GM12878 (cell line): ENCODE measurements at regions not wholly inside any gene's neighbourhood (a gene's known extent, or its start where the extent isn't known, plus 50 kb on each side); places are given as distances from the start of the nearest gene placed in this dataset.
A peak's percentile ranks its signal among the peaks of the same experiment; 100 is the strongest.

Experiments used
- ATAC-seq: fragments of 200-7000 bp; cut with Tn5 transposase; 3 replicates; pipeline ENCODE4 v1.9.1; 2020; ENCODE audit warnings: mild to moderate bottlenecking, moderate library complexity
- BruUV-seq: library from RNA; stranded (reverse); fragments of 400-500 nt; replicated peaks from 2 replicates; lab custom pipeline; 2021; lab: Mats Ljungman, UMichigan
- CTCF ChIA-PET: fragments of 300-600 bp; sonication (Branson Sonifier 250); formaldehyde crosslinking; extraction: SDS; loops from one replicate; lab custom pipeline; 2021; ENCODE audit warnings: inconsistent platforms; lab: Yijun Ruan, JAX
- POLR2A ChIA-PET: fragments of 350-600 bp; formaldehyde crosslinking; extraction: SDS; loops from one replicate; lab custom pipeline; 2021; ENCODE audit warnings: inconsistent platforms; lab: Charles Lee
- RAD21 ChIA-PET: fragments of 300-600 bp; sonication (Branson Sonifier 250); formaldehyde crosslinking; loops from one replicate; lab custom pipeline; 2023; ENCODE audit warnings: antibody characterized with exemption; ENCODE audit not compliant: unreplicated experiment; lab: Charles Lee
- SMC1A ChIA-PET: fragments of 300-600 bp; sonication (Branson Sonifier 250); formaldehyde crosslinking; loops from one replicate; lab custom pipeline; 2023; ENCODE audit not compliant: unreplicated experiment, uncharacterized antibody; lab: Charles Lee
- DNase-seq: peaks from one replicate; pipeline ENCODE4 v3.0.0-alpha.2; 2011; ENCODE audit warnings: low read depth, low spot score
- FAIRE-seq: peaks from 3 replicates; lab custom pipeline; 2011; peaks lifted over from hg19 to GRCh38; lab: Jason Lieb, UNC
- H2AFZ ChIP-seq: 2 replicates; pipeline ENCODE4 v1.6.0; 2011; ENCODE audit warnings: low read depth, low read length, control low read depth; ENCODE audit not compliant: control insufficient read depth
- H3K27ac ChIP-seq: 2 replicates; pipeline ENCODE4 v1.5.1; 2011; ENCODE audit warnings: control low read depth; ENCODE audit not compliant: control insufficient read depth, insufficient read depth
- H3K27me3 ChIP-seq, 2 experiments: replicated peaks in 1 of 2; 2 replicates each; pipeline versions ENCODE4 v1.6.0 to v1.6.1; 2011; ENCODE audit warnings: low read length in 1 of 2; ENCODE audit not compliant: control insufficient read depth in 2 of 2, insufficient read depth in 2 of 2
- H3K36me3 ChIP-seq, 2 experiments: 2 replicates each; pipeline ENCODE4 v1.5.1; 2011; ENCODE audit warnings: low read length in 1 of 2; ENCODE audit not compliant: control insufficient read depth in 2 of 2, insufficient read depth in 2 of 2
- H3K4me1 ChIP-seq: 2 replicates; pipeline ENCODE4 v1.6.1; 2011; ENCODE audit warnings: mild to moderate bottlenecking, low read length, moderate library complexity, mixed read lengths; ENCODE audit not compliant: control insufficient read depth, insufficient read depth
- H3K4me2 ChIP-seq: 2 replicates; pipeline ENCODE4 v1.6.0; 2011; ENCODE audit warnings: control low read depth; ENCODE audit not compliant: control insufficient read depth, insufficient read depth
- H3K4me3 ChIP-seq: fragments of 200-600 bp; sonication (generic); 2 replicates; pipeline ENCODE4 v1.5.1; 2016
- H3K79me2 ChIP-seq: 2 replicates; pipeline ENCODE4 v1.6.0; 2011; ENCODE audit warnings: low read length; ENCODE audit not compliant: control insufficient read depth, insufficient read depth
- H3K9ac ChIP-seq: 2 replicates; pipeline ENCODE4 v1.8.0; 2011; ENCODE audit warnings: low read length, control low read depth, mixed read lengths; ENCODE audit not compliant: control insufficient read depth, insufficient read depth
- H3K9me3 ChIP-seq: replicated peaks from 3 replicates; pipeline ENCODE4 v1.5.1; 2011; ENCODE audit warnings: mild to moderate bottlenecking, low read length; ENCODE audit not compliant: control insufficient read depth, insufficient read depth
- H4K20me1 ChIP-seq: 2 replicates; pipeline ENCODE4 v1.6.0; 2011; ENCODE audit not compliant: control insufficient read depth, insufficient read depth
- RUNX3 ChIP-seq: IDR thresholded peaks from 2 replicates; pipeline ENCODE4 v1.6.1; 2012; ENCODE audit warnings: low read length, inconsistent platforms
- SIX5 ChIP-seq: IDR thresholded peaks from 2 replicates; pipeline ENCODE4 v1.6.1; 2011; ENCODE audit warnings: mild to moderate bottlenecking, low read depth, low read length, moderate library complexity; ENCODE audit not compliant: severe bottlenecking
- SMC3 ChIP-seq: IDR thresholded peaks from 2 replicates; pipeline ENCODE4 v1.6.1; 2011; ENCODE audit warnings: low read length, improper control_type of control experiment, borderline replicate concordance
- SPI1 ChIP-seq: IDR thresholded peaks from 2 replicates; pipeline ENCODE4 v1.6.1; 2011; ENCODE audit warnings: low read depth, mild to moderate bottlenecking, low read length, moderate library complexity, borderline replicate concordance; ENCODE audit not compliant: insufficient read depth
- WGBS: methylation state at CpG from one replicate; pipeline ENCODE4 v1.1.6; 2016; ENCODE audit warnings: low lambda C conversion rate; ENCODE audit not compliant: insufficient replicate concordance, insufficient coverage; ENCODE audit errors: missing lambda C conversion rate; 5-methylcytosine and 5-hydroxymethylcytosine counted together
- in situ Hi-C: fragments of 300-500 bp; cut with MboI; formaldehyde crosslinking; loops from 9 replicates; pipeline ENCODE4 v1.14.3; 2018; ENCODE audit warnings: mixed read lengths
- intact Hi-C: fragments of 100-400 bp; cut with micrococcal nuclease; formaldehyde crosslinking; loops from one replicate; pipeline ENCODE4 v1.14.2; 2022; ENCODE audit not compliant: unreplicated experiment
- TF ChIP-seq, protein P1 (sequence below): fragments of 450-650 bp; formaldehyde crosslinking; IDR thresholded peaks from 2 replicates; pipeline ENCODE4 v1.4.0; 2020; ENCODE audit warnings: mild to moderate bottlenecking, moderate library complexity

DNA sequence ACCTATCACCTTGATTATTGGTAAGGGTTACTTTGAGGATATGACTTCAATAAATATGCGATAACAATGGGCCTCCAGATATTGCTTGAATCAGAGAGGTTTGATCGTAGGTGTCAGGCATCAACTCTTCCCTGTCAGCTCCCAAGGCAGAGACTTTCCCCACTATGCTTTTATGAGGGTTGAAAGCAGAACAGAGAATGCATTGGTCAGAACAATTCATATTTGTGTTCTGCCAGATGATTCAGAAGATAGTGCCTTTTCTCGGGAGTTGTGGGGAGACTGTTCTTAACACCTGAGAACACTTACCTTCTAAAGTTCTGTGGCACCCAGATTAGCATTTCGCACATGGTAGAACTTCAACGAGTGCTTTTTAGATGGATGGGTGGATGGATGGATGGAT is 386.3 kb upstream of the CADM1 start:
- intact Hi-C loops (no loop called here), in situ Hi-C loops (no loop called here)

More for the DNA sequence above, 386.3 kb upstream of the CADM1 start:
- Histone ChIP-seq H3K9me3 (no peaks in the 10 kb centered on the region; the same call in 2 of the 3 replicates), H3K4me3 (no peak overlapping the region), H2AFZ (no peak overlapping the region), H4K20me1 (no peaks in the 10 kb centered on the region), H3K9ac (no peak overlapping the region), H3K79me2 (no peaks in the 10 kb centered on the region), H3K4me2 (no peak overlapping the region), H3K27me3 (no peaks in the 10 kb centered on the region), H3K4me1 (peaks cover 1% of the 10 kb centered on the region; the same call in 1 of the 2 replicates), H3K27ac (no peak overlapping the region), H3K36me3 (no peaks in the 10 kb centered on the region)
- FAIRE-seq (peak; percentile 83), DNase-seq (no peak), ATAC-seq (no peak; the same call in 2 of the 3 replicates)
- peak; percentile 39; the same call in 1 of the 2 replicates for TF ChIP-seq RUNX3
- TF ChIP-seq, protein P1, sequence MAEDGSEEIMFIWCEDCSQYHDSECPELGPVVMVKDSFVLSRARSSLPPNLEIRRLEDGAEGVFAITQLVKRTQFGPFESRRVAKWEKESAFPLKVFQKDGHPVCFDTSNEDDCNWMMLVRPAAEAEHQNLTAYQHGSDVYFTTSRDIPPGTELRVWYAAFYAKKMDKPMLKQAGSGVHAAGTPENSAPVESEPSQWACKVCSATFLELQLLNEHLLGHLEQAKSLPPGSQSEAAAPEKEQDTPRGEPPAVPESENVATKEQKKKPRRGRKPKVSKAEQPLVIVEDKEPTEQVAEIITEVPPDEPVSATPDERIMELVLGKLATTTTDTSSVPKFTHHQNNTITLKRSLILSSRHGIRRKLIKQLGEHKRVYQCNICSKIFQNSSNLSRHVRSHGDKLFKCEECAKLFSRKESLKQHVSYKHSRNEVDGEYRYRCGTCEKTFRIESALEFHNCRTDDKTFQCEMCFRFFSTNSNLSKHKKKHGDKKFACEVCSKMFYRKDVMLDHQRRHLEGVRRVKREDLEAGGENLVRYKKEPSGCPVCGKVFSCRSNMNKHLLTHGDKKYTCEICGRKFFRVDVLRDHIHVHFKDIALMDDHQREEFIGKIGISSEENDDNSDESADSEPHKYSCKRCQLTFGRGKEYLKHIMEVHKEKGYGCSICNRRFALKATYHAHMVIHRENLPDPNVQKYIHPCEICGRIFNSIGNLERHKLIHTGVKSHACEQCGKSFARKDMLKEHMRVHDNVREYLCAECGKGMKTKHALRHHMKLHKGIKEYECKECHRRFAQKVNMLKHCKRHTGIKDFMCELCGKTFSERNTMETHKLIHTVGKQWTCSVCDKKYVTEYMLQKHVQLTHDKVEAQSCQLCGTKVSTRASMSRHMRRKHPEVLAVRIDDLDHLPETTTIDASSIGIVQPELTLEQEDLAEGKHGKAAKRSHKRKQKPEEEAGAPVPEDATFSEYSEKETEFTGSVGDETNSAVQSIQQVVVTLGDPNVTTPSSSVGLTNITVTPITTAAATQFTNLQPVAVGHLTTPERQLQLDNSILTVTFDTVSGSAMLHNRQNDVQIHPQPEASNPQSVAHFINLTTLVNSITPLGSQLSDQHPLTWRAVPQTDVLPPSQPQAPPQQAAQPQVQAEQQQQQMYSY (CRISPR knock-in tag) = no peak
- TF ChIP-seq SPI1 = peak; percentile 66
- no peak for TF ChIP-seq SIX5
- TF ChIP-seq SMC3 = no peak
- no TSS peak for BruUV-seq
- SMC1A ChIA-PET = interaction anchor here (0.7 to 1.4 kb wide), 2 partner anchors 14 to 140 kb away, joined by 3 read pairs; no protein-coding TSS in a partner anchor
- POLR2A ChIA-PET = interaction anchor here (0.7 kb wide), 1 partner anchor 17 kb away, joined by 3 read pairs; no protein-coding TSS in a partner anchor
- RAD21 ChIA-PET = no interaction called here
- WGBS = 62% methylated on average over 5 of the region's 5 CpGs
- CTCF ChIA-PET = no interaction called here
